GM12878 (cell line): ENCODE measurements at regions not wholly inside any gene's neighbourhood (a gene's known extent, or its start where the extent isn't known, plus 50 kb on each side); places are given as distances from the start of the nearest gene placed in this dataset.

Source experiments
- BHLHE40 ChIP-seq, 2 experiments: fragments of 450-650 bp in 1 of 2; IDR thresholded peaks; 2 replicates each; pipeline ENCODE4 v1.6.1; 2011 to 2017; ENCODE audit warnings: low read depth in 2 of 2, borderline replicate concordance in 1 of 2, improper control_type of control experiment in 1 of 2, low read length in 1 of 2, mild to moderate bottlenecking in 1 of 2
- CTCF ChIP-seq, 3 experiments: IDR thresholded peaks in 2 of 3; conservative IDR thresholded peaks in 1 of 3; 2 replicates each; pipeline ENCODE4 v1.5.1; 2011; ENCODE audit warnings: low read depth in 3 of 3, low read length in 3 of 3, mild to moderate bottlenecking in 3 of 3, control low read depth in 2 of 3, moderate library complexity in 2 of 3, inconsistent platforms in 1 of 3, mixed read lengths in 1 of 3; ENCODE audit not compliant: control insufficient read depth in 2 of 3, insufficient read depth in 1 of 3; ENCODE audit errors: extremely low read depth in 1 of 3
- ESRRA ChIP-seq: IDR thresholded peaks from 2 replicates; pipeline ENCODE4 v1.6.1; 2012; ENCODE audit warnings: mild to moderate bottlenecking, low read length, improper control_type of control experiment
- EZH2 ChIP-seq: IDR thresholded peaks from 2 replicates; pipeline ENCODE4 v1.6.1; 2012; ENCODE audit warnings: low read depth, mild to moderate bottlenecking, control low read depth, inconsistent platforms, low read length, borderline replicate concordance; ENCODE audit not compliant: control insufficient read depth
- LARP7 ChIP-seq: fragments of 450-650 bp; IDR thresholded peaks from 2 replicates; pipeline ENCODE4 v1.6.1; 2017; ENCODE audit warnings: mild to moderate bottlenecking
- MAX ChIP-seq: IDR thresholded peaks from 2 replicates; pipeline ENCODE4 v1.6.1; 2012; ENCODE audit warnings: low read depth, low read length, improper control_type of control experiment
- MTA2 ChIP-seq: fragments of 450-650 bp; IDR thresholded peaks from 2 replicates; pipeline ENCODE4 v1.6.1; 2016; ENCODE audit warnings: low read depth, mild to moderate bottlenecking, moderate library complexity
- PAX5 ChIP-seq: IDR thresholded peaks from 2 replicates; pipeline ENCODE4 v1.6.1; 2011; ENCODE audit warnings: low read depth, low read length, borderline replicate concordance
- POLR2A ChIP-seq: IDR thresholded peaks from 2 replicates; pipeline ENCODE4 v1.6.1; 2011; ENCODE audit warnings: low read depth, mild to moderate bottlenecking, low read length
- RAD21 ChIP-seq: IDR thresholded peaks from 2 replicates; pipeline ENCODE4 v1.6.1; 2011; ENCODE audit warnings: mild to moderate bottlenecking, low read depth, low read length, moderate library complexity; ENCODE audit not compliant: insufficient read depth
- RUNX3 ChIP-seq: IDR thresholded peaks from 2 replicates; pipeline ENCODE4 v1.6.1; 2012; ENCODE audit warnings: low read length, inconsistent platforms

GRCh38 chr2:156242874-156243273 lies 89.6 kb downstream of the NR4A2 start:
- TF ChIP-seq POLR2A (no peak), EZH2 (no peak), RAD21 (no peak), BHLHE40 (IDR thresholded peaks at IDR 0.05; ENCODE audit: borderline replicate concordance in 1 of 2, low read depth in 2 of 2, low read length in 1 of 2) (no peak), RUNX3 (no peak), LARP7 (no peak), CTCF (IDR thresholded peaks at IDR 0.05 in 2 of 3, conservative IDR thresholded peaks at IDR 0.05 in 1 of 3; ENCODE audit: control insufficient read depth in 2 of 3, extremely low read depth in 1 of 3, insufficient read depth in 1 of 3, low read depth in 3 of 3, low read length in 3 of 3) (no peak), MAX (no peak), ESRRA (no peak), MTA2 (no peak), PAX5 (no peak)
